GM19468 (cell line): ENCODE measurements at regions not wholly inside any gene's neighbourhood (a gene's known extent, or its start where the extent isn't known, plus 50 kb on each side); places are given as distances from the start of the nearest gene placed in this dataset.

Source experiments
- ATAC-seq: cut with Tn5 transposase; IDR thresholded peaks from one replicate; pipeline ENCODE4 v1.9.1; 2021; ENCODE audit warnings: mild to moderate bottlenecking, moderate library complexity, moderate number of reproducible peaks; ENCODE audit not compliant: unreplicated experiment; ENCODE audit errors: extremely low read depth

GRCh38 chr6:44629636-44630035 is 242.1 kb downstream of the CDC5L start:
- no peak for ATAC-seq

GRCh38 chr6:44630125-44631028 is 242.9 kb downstream of the CDC5L start:
- ATAC-seq = no peak

GRCh38 chr6:44631968-44632367 is 244.5 kb downstream of the CDC5L start:
- no peak for ATAC-seq

GRCh38 chr6:44634321-44634720 is 246.8 kb downstream of the CDC5L start:
- no peak for ATAC-seq

GRCh38 chr6:44635486-44635885 is 248.0 kb downstream of the CDC5L start:
- ATAC-seq = no peak

GRCh38 chr6:44636561-44637248 is 249.2 kb downstream of the CDC5L start:
- ATAC-seq = no peak

GRCh38 chr6:44641344-44642031 is 254.0 kb downstream of the CDC5L start:
- ATAC-seq = no peak

GRCh38 chr6:44642349-44642748 is 254.8 kb downstream of the CDC5L start:
- ATAC-seq = no peak

GRCh38 chr6:44642870-44643522 is 255.5 kb downstream of the CDC5L start:
- no peak for ATAC-seq

GRCh38 chr6:44645276-44645675 is 257.8 kb downstream of the CDC5L start:
- no peak for ATAC-seq

- no peak for ATAC-seq
These were observed 258.8 kb downstream of the CDC5L start for GRCh38 chr6:44646355-44646754.

GRCh38 chr6:44649365-44650025 is 262.0 kb downstream of the CDC5L start:
- ATAC-seq = no peak

GRCh38 chr6:44650495-44650894 is 263.0 kb downstream of the CDC5L start:
- no peak for ATAC-seq

- no peak for ATAC-seq
These were observed 263.4 kb downstream of the CDC5L start for GRCh38 chr6:44650947-44651346.

- no peak for ATAC-seq
These were observed 264.1 kb downstream of the CDC5L start for GRCh38 chr6:44651604-44652003.

GRCh38 chr6:44652547-44652946 is 265.0 kb downstream of the CDC5L start:
- no peak for ATAC-seq

GRCh38 chr6:44653091-44653490 is 265.6 kb downstream of the CDC5L start:
- no peak for ATAC-seq

GRCh38 chr6:44653761-44654218 is 266.3 kb downstream of the CDC5L start:
- no peak for ATAC-seq

- ATAC-seq = no peak
These were observed 268.2 kb downstream of the CDC5L start for GRCh38 chr6:44655412-44656342.
